ENCODE measurements at regions not wholly inside any gene's neighbourhood (a gene's known extent, or its start where the extent isn't known, plus 50 kb on each side); places are given as distances from the start of the nearest gene placed in this dataset.

DNA sequence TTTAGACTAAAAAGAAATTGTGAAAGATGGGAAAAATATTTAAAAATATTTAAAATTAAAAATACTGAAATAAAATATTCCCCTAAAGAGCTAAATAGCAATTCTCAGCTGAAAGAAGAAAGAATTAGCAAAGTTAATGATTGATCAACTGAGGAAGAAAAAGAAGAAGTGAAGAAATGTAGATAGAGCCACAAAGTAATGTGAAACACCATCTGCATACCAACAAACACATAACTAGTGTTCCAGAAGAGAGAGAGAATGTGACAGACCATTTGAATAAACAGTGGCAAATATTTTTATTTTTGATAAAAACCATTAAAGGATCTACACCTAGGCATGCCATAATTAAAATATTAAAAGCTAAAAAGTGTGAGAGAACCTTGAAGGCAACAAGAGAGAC is 784.5 kb upstream of the ZWINT start:
- Histone ChIP-seq H3K9me2 (ENCODE audit: insufficient read depth, low read length) (no peaks in the 10 kb centered on the region), H3K9me3 (ENCODE audit: low read length) (no peaks in the 10 kb centered on the region), H4K20me1 (ENCODE audit: insufficient read depth, low read length) (no peaks in the 10 kb centered on the region), H3K4me3 (ENCODE audit: low read depth, low read length, poor library complexity, severe bottlenecking) (no peak overlapping the region), H3K4me1 (ENCODE audit: insufficient read depth, low read length, poor library complexity, severe bottlenecking) (no peaks in the 10 kb centered on the region), H3K36me3 (ENCODE audit: insufficient read depth, low read length) (no peaks in the 10 kb centered on the region), H3K79me2 (ENCODE audit: insufficient read depth, low read depth, low read length) (no peaks in the 10 kb centered on the region), H3K4me2 (ENCODE audit: low read length) (no peak overlapping the region), H2AFZ (ENCODE audit: low read length) (no peak overlapping the region), H3K27ac (ENCODE audit: low read depth, low read length, poor library complexity, severe bottlenecking) (no peak overlapping the region)
- no peak for DNase-seq (ENCODE audit: low spot score)
- POLR2A ChIA-PET: interaction anchor here (0.5 kb wide), 1 partner anchor 266 kb away, joined by 4 read pairs; no protein-coding TSS in a partner anchor
- TF ChIP-seq, protein P1, sequence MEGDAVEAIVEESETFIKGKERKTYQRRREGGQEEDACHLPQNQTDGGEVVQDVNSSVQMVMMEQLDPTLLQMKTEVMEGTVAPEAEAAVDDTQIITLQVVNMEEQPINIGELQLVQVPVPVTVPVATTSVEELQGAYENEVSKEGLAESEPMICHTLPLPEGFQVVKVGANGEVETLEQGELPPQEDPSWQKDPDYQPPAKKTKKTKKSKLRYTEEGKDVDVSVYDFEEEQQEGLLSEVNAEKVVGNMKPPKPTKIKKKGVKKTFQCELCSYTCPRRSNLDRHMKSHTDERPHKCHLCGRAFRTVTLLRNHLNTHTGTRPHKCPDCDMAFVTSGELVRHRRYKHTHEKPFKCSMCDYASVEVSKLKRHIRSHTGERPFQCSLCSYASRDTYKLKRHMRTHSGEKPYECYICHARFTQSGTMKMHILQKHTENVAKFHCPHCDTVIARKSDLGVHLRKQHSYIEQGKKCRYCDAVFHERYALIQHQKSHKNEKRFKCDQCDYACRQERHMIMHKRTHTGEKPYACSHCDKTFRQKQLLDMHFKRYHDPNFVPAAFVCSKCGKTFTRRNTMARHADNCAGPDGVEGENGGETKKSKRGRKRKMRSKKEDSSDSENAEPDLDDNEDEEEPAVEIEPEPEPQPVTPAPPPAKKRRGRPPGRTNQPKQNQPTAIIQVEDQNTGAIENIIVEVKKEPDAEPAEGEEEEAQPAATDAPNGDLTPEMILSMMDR (conservative IDR thresholded peaks at IDR 0.05; ENCODE audit: low read length): no peak
- no peak for TF ChIP-seq EZH2phosphoT487 (IDR thresholded peaks at IDR 0.05; ENCODE audit: borderline replicate concordance, low read depth, low read length)
- CTCF ChIA-PET (ENCODE audit: unreplicated experiment): no interaction called here
- no TSS peak for BruUV-seq (replicated peaks)
- intact Hi-C loops (cut with micrococcal nuclease; ENCODE audit: unreplicated experiment): no loop called here

- no peak overlapping the region for H3K4me2 ChIP-seq (ENCODE audit: low read length)
- POLR2A ChIA-PET: no interaction called here
- no peaks in the 10 kb centered on the region for H3K4me1 ChIP-seq (ENCODE audit: insufficient read depth, low read length, poor library complexity, severe bottlenecking)
- BruUV-seq (replicated peaks): no TSS peak
- no peaks in the 10 kb centered on the region for H3K36me3 ChIP-seq (ENCODE audit: insufficient read depth, low read length)
- H4K20me1 ChIP-seq (ENCODE audit: insufficient read depth, low read length): no peaks in the 10 kb centered on the region
- H3K9me3 ChIP-seq (ENCODE audit: low read length): no peaks in the 10 kb centered on the region
- H3K9me2 ChIP-seq (ENCODE audit: insufficient read depth, low read length): no peaks in the 10 kb centered on the region
- H2AFZ ChIP-seq (ENCODE audit: low read length): no peak overlapping the region
- no peaks in the 10 kb centered on the region for H3K79me2 ChIP-seq (ENCODE audit: insufficient read depth, low read depth, low read length)
- intact Hi-C loops (cut with micrococcal nuclease; ENCODE audit: unreplicated experiment): no loop called here
- no peak overlapping the region for H3K4me3 ChIP-seq (ENCODE audit: low read depth, low read length, poor library complexity, severe bottlenecking)
- H3K27ac ChIP-seq (ENCODE audit: low read depth, low read length, poor library complexity, severe bottlenecking): no peak overlapping the region
- CTCF ChIA-PET (ENCODE audit: unreplicated experiment): no interaction called here
- DNase-seq (ENCODE audit: low spot score): no peak
- TF ChIP-seq EZH2phosphoT487 (IDR thresholded peaks at IDR 0.05; ENCODE audit: borderline replicate concordance, low read depth, low read length): no peak
- TF ChIP-seq, protein P1 (conservative IDR thresholded peaks at IDR 0.05; ENCODE audit: low read length): no peak
Measured at GRCh38 chr10:57142925-57143576, 782.0 kb upstream of the ZWINT start.

GRCh38 chr10:57141708-57142107 is 780.6 kb upstream of the ZWINT start:
- ChIA-PET CTCF (ENCODE audit: unreplicated experiment) (no interaction called here), POLR2A (no interaction called here)
- Histone ChIP-seq H3K4me3 (ENCODE audit: low read depth, low read length, poor library complexity, severe bottlenecking) (no peak overlapping the region), H4K20me1 (ENCODE audit: insufficient read depth, low read length) (no peaks in the 10 kb centered on the region), H2AFZ (ENCODE audit: low read length) (no peak overlapping the region), H3K4me2 (ENCODE audit: low read length) (no peak overlapping the region), H3K27ac (ENCODE audit: low read depth, low read length, poor library complexity, severe bottlenecking) (no peak overlapping the region), H3K9me3 (ENCODE audit: low read length) (no peaks in the 10 kb centered on the region), H3K79me2 (ENCODE audit: insufficient read depth, low read depth, low read length) (no peaks in the 10 kb centered on the region), H3K36me3 (ENCODE audit: insufficient read depth, low read length) (no peaks in the 10 kb centered on the region), H3K4me1 (ENCODE audit: insufficient read depth, low read length, poor library complexity, severe bottlenecking) (no peaks in the 10 kb centered on the region), H3K9me2 (ENCODE audit: insufficient read depth, low read length) (no peaks in the 10 kb centered on the region)
- no peak for TF ChIP-seq EZH2phosphoT487 (IDR thresholded peaks at IDR 0.05; ENCODE audit: borderline replicate concordance, low read depth, low read length)
- TF ChIP-seq, protein P1 (conservative IDR thresholded peaks at IDR 0.05; ENCODE audit: low read length): no peak
- intact Hi-C loops (cut with micrococcal nuclease; ENCODE audit: unreplicated experiment): no loop called here
- no TSS peak for BruUV-seq (replicated peaks)
- DNase-seq (ENCODE audit: low spot score): no peak
